ENCODE measurements at regions not wholly inside any gene's neighbourhood (a gene's known extent, or its start where the extent isn't known, plus 50 kb on each side); places are given as distances from the start of the nearest gene placed in this dataset.

DNA sequence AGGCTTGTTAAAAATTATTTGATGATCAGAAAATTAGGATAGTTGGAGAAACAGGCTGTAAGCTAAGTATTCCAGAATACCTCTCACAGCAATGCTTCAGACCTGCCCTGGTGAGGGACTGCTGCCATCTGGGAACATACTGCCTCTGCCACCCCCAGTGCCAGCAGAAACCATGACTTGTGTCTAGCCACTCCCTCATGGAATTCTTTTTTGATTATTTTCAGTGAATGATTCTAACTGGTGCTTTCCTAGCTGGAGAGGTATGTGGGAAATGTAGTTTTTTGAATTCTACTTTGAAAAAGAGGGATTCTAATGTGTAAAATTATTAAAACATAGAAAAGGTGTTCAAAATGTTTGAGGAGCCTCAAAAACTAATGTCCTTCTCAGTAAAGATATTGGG, 126.3 kb downstream of the HMHB1 start:
- H3K9me3 ChIP-seq = peaks cover 5 to 38% of the 10 kb centered on the region in 2 donors
- H3K27ac ChIP-seq = no peak overlapping the region
- TF ChIP-seq, protein P1, sequence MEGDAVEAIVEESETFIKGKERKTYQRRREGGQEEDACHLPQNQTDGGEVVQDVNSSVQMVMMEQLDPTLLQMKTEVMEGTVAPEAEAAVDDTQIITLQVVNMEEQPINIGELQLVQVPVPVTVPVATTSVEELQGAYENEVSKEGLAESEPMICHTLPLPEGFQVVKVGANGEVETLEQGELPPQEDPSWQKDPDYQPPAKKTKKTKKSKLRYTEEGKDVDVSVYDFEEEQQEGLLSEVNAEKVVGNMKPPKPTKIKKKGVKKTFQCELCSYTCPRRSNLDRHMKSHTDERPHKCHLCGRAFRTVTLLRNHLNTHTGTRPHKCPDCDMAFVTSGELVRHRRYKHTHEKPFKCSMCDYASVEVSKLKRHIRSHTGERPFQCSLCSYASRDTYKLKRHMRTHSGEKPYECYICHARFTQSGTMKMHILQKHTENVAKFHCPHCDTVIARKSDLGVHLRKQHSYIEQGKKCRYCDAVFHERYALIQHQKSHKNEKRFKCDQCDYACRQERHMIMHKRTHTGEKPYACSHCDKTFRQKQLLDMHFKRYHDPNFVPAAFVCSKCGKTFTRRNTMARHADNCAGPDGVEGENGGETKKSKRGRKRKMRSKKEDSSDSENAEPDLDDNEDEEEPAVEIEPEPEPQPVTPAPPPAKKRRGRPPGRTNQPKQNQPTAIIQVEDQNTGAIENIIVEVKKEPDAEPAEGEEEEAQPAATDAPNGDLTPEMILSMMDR (IDR thresholded peaks at IDR 0.05) = no peak
- no peak overlapping the region for H3K4me3 ChIP-seq
- H3K27me3 ChIP-seq = no peaks in the 10 kb centered on the region
- no peaks in the 10 kb centered on the region for H3K36me3 ChIP-seq
- H3K4me1 ChIP-seq = no peaks in the 10 kb centered on the region
- no peak for DNase-seq (ENCODE audit: low spot score)

GRCh38 chr5:143946837-143947236, 134.9 kb downstream of the HMHB1 start:
- no peak for DNase-seq (ENCODE audit: low spot score)
- H3K4me3 ChIP-seq = no peak overlapping the region
- TF ChIP-seq, protein P1 (IDR thresholded peaks at IDR 0.05) = no peak
- no peaks in the 10 kb centered on the region for H3K4me1 ChIP-seq
- no peaks in the 10 kb centered on the region for H3K36me3 ChIP-seq
- H3K27ac ChIP-seq = no peak overlapping the region
- H3K27me3 ChIP-seq = no peaks in the 10 kb centered on the region
- H3K9me3 ChIP-seq = peaks cover 0 to 14% of the 10 kb centered on the region in 2 donors

GRCh38 chr5:143947313-143947712, 135.4 kb downstream of the HMHB1 start:
- Histone ChIP-seq H3K27me3 (no peaks in the 10 kb centered on the region), H3K36me3 (no peaks in the 10 kb centered on the region), H3K9me3 (peaks cover 0 to 14% of the 10 kb centered on the region in 2 donors), H3K27ac (no peak overlapping the region), H3K4me3 (no peak overlapping the region), H3K4me1 (no peaks in the 10 kb centered on the region)
- DNase-seq (ENCODE audit: low spot score) = no peak
- TF ChIP-seq, protein P1 (IDR thresholded peaks at IDR 0.05) = no peak

DNA sequence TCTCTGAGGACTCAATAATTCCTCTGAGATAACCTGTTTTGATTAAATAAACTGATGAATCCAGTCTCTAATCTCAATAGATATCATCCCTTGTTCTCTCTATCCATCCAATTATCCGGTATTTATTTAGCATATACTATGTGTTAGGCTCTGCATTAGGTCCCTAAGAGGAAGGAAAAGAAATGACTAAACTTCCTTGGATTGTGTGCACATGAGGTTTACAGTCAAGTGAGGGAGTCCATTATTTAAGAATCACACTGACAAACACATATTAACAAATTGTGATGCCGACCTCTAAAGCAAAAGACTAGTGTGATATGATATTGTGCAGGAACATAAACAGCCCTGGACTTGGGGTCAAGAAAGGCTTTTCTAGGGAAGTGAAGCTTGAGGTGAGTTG, 140.8 kb downstream of the HMHB1 start:
- TF ChIP-seq, protein P1 (IDR thresholded peaks at IDR 0.05) = no peak
- H3K36me3 ChIP-seq = no peaks in the 10 kb centered on the region
- no peaks in the 10 kb centered on the region for H3K4me1 ChIP-seq
- no peak for DNase-seq (ENCODE audit: low spot score)
- H3K9me3 ChIP-seq = no peaks in the 10 kb centered on the region
- no peak overlapping the region for H3K4me3 ChIP-seq
- no peak overlapping the region for H3K27ac ChIP-seq
- no peaks in the 10 kb centered on the region for H3K27me3 ChIP-seq

GRCh38 chr5:143953851-143954250, 141.9 kb downstream of the HMHB1 start:
- TF ChIP-seq, protein P1 (IDR thresholded peaks at IDR 0.05) = no peak
- H3K4me1 ChIP-seq = no peaks in the 10 kb centered on the region
- no peaks in the 10 kb centered on the region for H3K36me3 ChIP-seq
- no peaks in the 10 kb centered on the region for H3K27me3 ChIP-seq
- H3K4me3 ChIP-seq = no peak overlapping the region
- no peaks in the 10 kb centered on the region for H3K9me3 ChIP-seq
- H3K27ac ChIP-seq = no peak overlapping the region
- no peak for DNase-seq (ENCODE audit: low spot score)

DNA sequence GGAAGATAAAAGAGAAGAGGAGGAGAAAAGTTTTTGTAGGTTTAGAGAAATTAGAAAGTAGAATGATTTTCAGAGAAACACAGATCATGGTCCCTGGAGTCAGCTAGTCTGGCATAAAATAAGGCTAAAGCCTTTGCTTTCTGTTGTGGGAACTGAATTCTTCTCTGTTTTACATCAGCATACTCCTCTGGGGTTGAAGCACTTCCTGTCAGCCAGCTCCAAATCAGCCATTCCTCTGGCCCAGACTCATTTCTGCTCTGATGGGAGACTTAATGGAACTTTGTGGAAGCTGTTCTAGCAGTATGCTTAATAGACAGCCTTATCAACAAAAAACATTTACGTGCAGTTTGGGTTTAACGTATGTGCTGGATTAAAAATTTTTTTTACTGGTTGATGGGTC, 143.2 kb downstream of the HMHB1 start:
- Histone ChIP-seq H3K4me1 (no peaks in the 10 kb centered on the region), H3K9me3 (no peaks in the 10 kb centered on the region), H3K27ac (no peak overlapping the region), H3K4me3 (no peak overlapping the region), H3K36me3 (no peaks in the 10 kb centered on the region), H3K27me3 (no peaks in the 10 kb centered on the region)
- no peak for DNase-seq (ENCODE audit: low spot score)
- TF ChIP-seq, protein P1 (IDR thresholded peaks at IDR 0.05) = no peak
